ENCODE measurements at regions not wholly inside any gene's neighbourhood (a gene's known extent, or its start where the extent isn't known, plus 50 kb on each side); places are given as distances from the start of the nearest gene placed in this dataset.

- ATAC-seq (ENCODE audit: low FRiP score in 2 of 2) (no peak), DNase-seq (no peak)
- no peak overlapping the region for H3K4me3 ChIP-seq
- no peak for TF ChIP-seq CTCF (IDR thresholded peaks at IDR 0.05)
- TF ChIP-seq POLR2AphosphoS5 (IDR thresholded peaks at IDR 0.05): no peak
- TF ChIP-seq EP300 (IDR thresholded peaks at IDR 0.05): no peak
- no peak for TF ChIP-seq POLR2A (IDR thresholded peaks at IDR 0.05)
- no peaks in the 10 kb centered on the region for H3K27me3 ChIP-seq
- H3K27ac ChIP-seq: no peak overlapping the region
- no peaks in the 10 kb centered on the region for H3K4me1 ChIP-seq
- no peaks in the 10 kb centered on the region for H3K9me3 ChIP-seq
- no peaks in the 10 kb centered on the region for H3K36me3 ChIP-seq
Measured at GRCh38 chr9:7358876-7359275, 440.7 kb downstream of the DMAC1 start.

- no peak overlapping the region for H3K4me3 ChIP-seq
Measured at GRCh38 chr9:7354704-7355103, 444.9 kb downstream of the DMAC1 start.

DNA sequence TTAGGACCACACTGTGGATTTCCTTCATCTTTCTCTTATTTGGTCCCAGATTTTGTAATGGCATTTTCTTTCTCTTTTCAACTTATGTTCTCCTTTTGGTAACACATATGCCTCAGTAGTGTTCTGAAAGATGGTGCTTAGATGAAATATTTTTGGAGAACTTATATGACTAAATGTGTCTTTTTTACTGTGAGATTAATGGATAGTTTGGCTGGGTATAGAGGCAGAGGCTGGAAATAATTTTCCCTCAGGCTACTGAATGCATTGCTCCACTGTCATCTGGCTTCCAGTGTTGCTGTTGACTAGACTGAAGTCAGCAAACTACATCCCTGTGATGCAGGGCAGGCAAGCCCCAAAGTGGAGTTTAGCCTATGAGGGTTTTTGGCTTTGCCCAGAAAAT lies 450.9 kb downstream of the DMAC1 start:
- no peaks in the 10 kb centered on the region for H3K4me1 ChIP-seq
- H3K36me3 ChIP-seq: no peaks in the 10 kb centered on the region
- DNase-seq (no peak), ATAC-seq (ENCODE audit: low FRiP score in 2 of 2) (no peak)
- no peak for TF ChIP-seq POLR2AphosphoS5 (IDR thresholded peaks at IDR 0.05)
- TF ChIP-seq EP300 (IDR thresholded peaks at IDR 0.05): no peak
- TF ChIP-seq CTCF (IDR thresholded peaks at IDR 0.05): no peak
- no peak for TF ChIP-seq POLR2A (IDR thresholded peaks at IDR 0.05)
- H3K27me3 ChIP-seq: no peaks in the 10 kb centered on the region
- H3K4me3 ChIP-seq: no peak overlapping the region
- no peak overlapping the region for H3K27ac ChIP-seq
- H3K9me3 ChIP-seq: peaks cover 0 to 6% (median 2%) of the 10 kb centered on the region in 4 donors

More at GRCh38 chr9:7354704-7355103, 444.9 kb downstream of the DMAC1 start:
- ATAC-seq (ENCODE audit: low FRiP score in 2 of 2) (no peak), DNase-seq (no peak)
- no peak overlapping the region for H3K27ac ChIP-seq
- no peaks in the 10 kb centered on the region for H3K27me3 ChIP-seq
- no peaks in the 10 kb centered on the region for H3K36me3 ChIP-seq
- H3K9me3 ChIP-seq: no peaks in the 10 kb centered on the region
- TF ChIP-seq CTCF (IDR thresholded peaks at IDR 0.05) (no peak), POLR2AphosphoS5 (IDR thresholded peaks at IDR 0.05) (no peak), EP300 (IDR thresholded peaks at IDR 0.05) (no peak), POLR2A (IDR thresholded peaks at IDR 0.05) (no peak)
- H3K4me1 ChIP-seq: no peaks in the 10 kb centered on the region

GRCh38 chr9:7347556-7347955 lies 452.0 kb downstream of the DMAC1 start:
- Histone ChIP-seq H3K27me3 (no peaks in the 10 kb centered on the region), H3K27ac (no peak overlapping the region), H3K4me3 (no peak overlapping the region), H3K36me3 (no peaks in the 10 kb centered on the region), H3K9me3 (peaks cover 0 to 6% (median 2%) of the 10 kb centered on the region in 4 donors), H3K4me1 (no peaks in the 10 kb centered on the region)
- ATAC-seq (ENCODE audit: low FRiP score in 2 of 2) (no peak), DNase-seq (no peak)
- WGBS, 2 donors: 46 to 58% methylated on average over 4 of the region's 4 CpGs
- TF ChIP-seq CTCF (IDR thresholded peaks at IDR 0.05) (no peak), POLR2AphosphoS5 (IDR thresholded peaks at IDR 0.05) (no peak)

GRCh38 chr9:7346144-7346543 lies 453.4 kb downstream of the DMAC1 start:
- Histone ChIP-seq H3K9me3 (peaks cover 0 to 6% (median 2%) of the 10 kb centered on the region in 4 donors), H3K27me3 (no peaks in the 10 kb centered on the region), H3K4me3 (no peak overlapping the region), H3K36me3 (no peaks in the 10 kb centered on the region), H3K4me1 (no peaks in the 10 kb centered on the region), H3K27ac (no peak overlapping the region)
- ATAC-seq (ENCODE audit: low FRiP score in 2 of 2): no peak
- WGBS, 2 donors: 88 to 93% methylated on average over 6 of the region's 6 CpGs
- TF ChIP-seq EP300 (IDR thresholded peaks at IDR 0.05): no peak
- no peak for TF ChIP-seq CTCF (IDR thresholded peaks at IDR 0.05)
- no peak for TF ChIP-seq POLR2A (IDR thresholded peaks at IDR 0.05)
- TF ChIP-seq POLR2AphosphoS5 (IDR thresholded peaks at IDR 0.05): no peak
- no peak for DNase-seq
